ENCODE measurements at regions not wholly inside any gene's neighbourhood (a gene's known extent, or its start where the extent isn't known, plus 50 kb on each side); places are given as distances from the start of the nearest gene placed in this dataset.

- Histone ChIP-seq H3K9me3 (no peaks in the 10 kb centered on the region), H3K36me3 (ENCODE audit: low read depth, missing control alignments) (no peaks in the 10 kb centered on the region), H3K4me1 (no peaks in the 10 kb centered on the region), H3K4me3 (no peak overlapping the region), H3K27ac (no peak overlapping the region), H3K27me3 (no peaks in the 10 kb centered on the region)
- intact Hi-C loops (cut with DNase I; ENCODE audit: low total_unique reads): no loop called here
- TF ChIP-seq CTCF (IDR thresholded peaks at IDR 0.05) (no peak), POLR2A (IDR thresholded peaks at IDR 0.05) (no peak)
- WGBS, 2 donors: 88 to 90% methylated on average over 6 of the region's 6 CpGs
- DNase-seq: no peak
These were observed 62.3 kb downstream of the UCHL1 start for GRCh38 chr4:41318839-41319530.

GRCh38 chr4:41319553-41319952, 62.8 kb downstream of the UCHL1 start:
- no peak for DNase-seq
- Histone ChIP-seq H3K36me3 (ENCODE audit: low read depth, missing control alignments) (no peaks in the 10 kb centered on the region), H3K4me3 (no peak overlapping the region), H3K4me1 (no peaks in the 10 kb centered on the region), H3K9me3 (no peaks in the 10 kb centered on the region), H3K27ac (no peak overlapping the region), H3K27me3 (no peaks in the 10 kb centered on the region)
- WGBS, 2 donors: 59 to 65% methylated on average over 5 of the region's 5 CpGs
- no peak for TF ChIP-seq POLR2A (IDR thresholded peaks at IDR 0.05)
- no peak for TF ChIP-seq CTCF (IDR thresholded peaks at IDR 0.05)
- intact Hi-C loops (cut with DNase I; ENCODE audit: low total_unique reads): no loop called here

- H3K36me3 ChIP-seq (ENCODE audit: low read depth, missing control alignments): no peaks in the 10 kb centered on the region
- H3K27me3 ChIP-seq: no peaks in the 10 kb centered on the region
- H3K4me3 ChIP-seq: no peak overlapping the region
- 91 to 100% methylated on average over 1 of the region's 1 CpG for WGBS, 2 donors
- no peak for DNase-seq
- H3K27ac ChIP-seq: no peak overlapping the region
- no peaks in the 10 kb centered on the region for H3K4me1 ChIP-seq
- intact Hi-C loops (cut with DNase I; ENCODE audit: low total_unique reads): no loop called here
- no peak for TF ChIP-seq CTCF (IDR thresholded peaks at IDR 0.05)
- no peak for TF ChIP-seq POLR2A (IDR thresholded peaks at IDR 0.05)
- no peaks in the 10 kb centered on the region for H3K9me3 ChIP-seq
These were observed 63.5 kb downstream of the UCHL1 start for GRCh38 chr4:41320278-41320677.

- WGBS, 2 donors: 86 to 94% methylated on average over 1 of the region's 1 CpG
- Histone ChIP-seq H3K4me3 (no peak overlapping the region), H3K27ac (no peak overlapping the region), H3K36me3 (ENCODE audit: low read depth, missing control alignments) (no peaks in the 10 kb centered on the region), H3K27me3 (no peaks in the 10 kb centered on the region), H3K4me1 (no peaks in the 10 kb centered on the region), H3K9me3 (no peaks in the 10 kb centered on the region)
- DNase-seq: no peak
- TF ChIP-seq CTCF (IDR thresholded peaks at IDR 0.05): no peak
- no peak for TF ChIP-seq POLR2A (IDR thresholded peaks at IDR 0.05)
- intact Hi-C loops (cut with DNase I; ENCODE audit: low total_unique reads): no loop called here
These were observed 64.1 kb downstream of the UCHL1 start for GRCh38 chr4:41320786-41321185.
